Muscle of arm (tissue), 1 donor: ENCODE measurements at regions not wholly inside any gene's neighbourhood (a gene's known extent, or its start where the extent isn't known, plus 50 kb on each side); places are given as distances from the start of the nearest gene placed in this dataset.

Experiments used
- DNase-seq: peaks from one replicate; pipeline ENCODE4 v3.0.0-alpha.2; 2013

GRCh38 chr17:34172390-34172918 is 82.6 kb upstream of the CCL2 start:
- no peak for DNase-seq

GRCh38 chr17:34173241-34173640 is 81.8 kb upstream of the CCL2 start:
- DNase-seq, result no peak

- DNase-seq, result no peak
Observed at GRCh38 chr17:34174496-34174895, 80.6 kb upstream of the CCL2 start.

GRCh38 chr17:34176440-34176839 is 78.6 kb upstream of the CCL2 start:
- no peak for DNase-seq

- no peak for DNase-seq
Observed at GRCh38 chr17:34177642-34178041, 77.4 kb upstream of the CCL2 start.

GRCh38 chr17:34178092-34178491 is 77.0 kb upstream of the CCL2 start:
- no peak for DNase-seq

- DNase-seq, result no peak
Observed at GRCh38 chr17:34182036-34182803, 72.9 kb upstream of the CCL2 start.

GRCh38 chr17:34195987-34196386 is 59.1 kb upstream of the CCL2 start:
- DNase-seq, result no peak

GRCh38 chr17:34198519-34198918 is 56.6 kb upstream of the CCL2 start:
- no peak for DNase-seq

GRCh38 chr17:34199454-34199853 is 55.6 kb upstream of the CCL2 start:
- DNase-seq, result no peak

- DNase-seq, result peak; percentile 88
Observed at GRCh38 chr17:34199932-34200534, 55.1 kb upstream of the CCL2 start.

- no peak for DNase-seq
Observed at GRCh38 chr17:34201225-34201624, 53.9 kb upstream of the CCL2 start.

GRCh38 chr17:34201767-34202166 is 53.3 kb upstream of the CCL2 start:
- no peak for DNase-seq

- no peak for DNase-seq
Observed at GRCh38 chr17:34203018-34203638, 52.0 kb upstream of the CCL2 start.

- no peak for DNase-seq
Observed at GRCh38 chr17:34204402-34204801, 50.7 kb upstream of the CCL2 start.
